BLaER1 (cell line): ENCODE measurements at regions not wholly inside any gene's neighbourhood (a gene's known extent, or its start where the extent isn't known, plus 50 kb on each side); places are given as distances from the start of the nearest gene placed in this dataset.
"Not testable (repeated sequence)": the region's sequence is repeated elsewhere in the genome, so short reads cannot be mapped to it uniquely, and the experiment has no call there.

Experiments
- H3K27ac ChIP-seq: shearing (Covaris generic); formaldehyde crosslinking; 2 replicates; pipeline ENCODE4 v1.8.1; 2022
- H3K27me3 ChIP-seq: shearing (Covaris generic); formaldehyde crosslinking; 2 replicates; pipeline ENCODE4 v1.8.1; 2022
- H3K36me3 ChIP-seq: shearing (Covaris generic); formaldehyde crosslinking; 2 replicates; pipeline ENCODE4 v1.8.1; 2022
- H3K4me1 ChIP-seq: shearing (Covaris generic); formaldehyde crosslinking; 2 replicates; pipeline ENCODE4 v1.8.1; 2022
- H3K4me2 ChIP-seq: shearing (Covaris generic); formaldehyde crosslinking; 2 replicates; pipeline ENCODE4 v1.8.1; 2022
- H3K4me3 ChIP-seq: shearing (Covaris generic); formaldehyde crosslinking; 2 replicates; pipeline ENCODE4 v1.8.1; 2022
- H3K9ac ChIP-seq: shearing (Covaris generic); formaldehyde crosslinking; 2 replicates; pipeline ENCODE4 v1.8.1; 2022
- H3K9me3 ChIP-seq: shearing (Covaris generic); formaldehyde crosslinking; 2 replicates; pipeline ENCODE4 v1.8.1; 2022
- H4K20me1 ChIP-seq: shearing (Covaris generic); formaldehyde crosslinking; 2 replicates; pipeline ENCODE4 v1.8.1; 2022
- Cebpa-rat ChIP-seq: shearing (Covaris generic); IDR thresholded peaks from 2 replicates; pipeline ENCODE4 v1.8.1; 2022

GRCh38 chr4:175308236-175308635, 390.1 kb downstream of the ADAM29 start:
- H3K4me2 ChIP-seq: no peak overlapping the region

GRCh38 chr4:175309041-175309440, 390.9 kb downstream of the ADAM29 start:
- no peak for TF ChIP-seq Cebpa-rat
- Histone ChIP-seq H3K9me3 (no peaks in the 10 kb centered on the region), H3K27ac (no peak overlapping the region), H3K27me3 (no peaks in the 10 kb centered on the region), H3K4me2 (no peak overlapping the region), H3K36me3 (no peaks in the 10 kb centered on the region), H3K4me3 (no peak overlapping the region), H3K4me1 (no peaks in the 10 kb centered on the region), H3K9ac (no peak overlapping the region), H4K20me1 (no peaks in the 10 kb centered on the region)

More at GRCh38 chr4:175308236-175308635, 390.1 kb downstream of the ADAM29 start:
- H3K36me3 ChIP-seq: no peaks in the 10 kb centered on the region
- no peaks in the 10 kb centered on the region for H3K4me1 ChIP-seq
- no peaks in the 10 kb centered on the region for H3K27me3 ChIP-seq
- no peaks in the 10 kb centered on the region for H4K20me1 ChIP-seq
- H3K27ac ChIP-seq: no peak overlapping the region
- H3K4me3 ChIP-seq: no peak overlapping the region
- no peaks in the 10 kb centered on the region for H3K9me3 ChIP-seq
- H3K9ac ChIP-seq: no peak overlapping the region
- no peak for TF ChIP-seq Cebpa-rat

GRCh38 chr4:175325230-175325629, 407.1 kb downstream of the ADAM29 start:
- Histone ChIP-seq H3K27me3 (no peaks in the 10 kb centered on the region), H4K20me1 (no peaks in the 10 kb centered on the region), H3K4me1 (no peaks in the 10 kb centered on the region), H3K4me3 (no peak overlapping the region), H3K27ac (no peak overlapping the region), H3K4me2 (no peak overlapping the region), H3K9ac (no peak overlapping the region), H3K9me3 (no peaks in the 10 kb centered on the region), H3K36me3 (no peaks in the 10 kb centered on the region)
- no peak for TF ChIP-seq Cebpa-rat

- H3K4me1 ChIP-seq: no peaks in the 10 kb centered on the region
- no peak overlapping the region for H3K9ac ChIP-seq
- H3K4me2 ChIP-seq: no peak overlapping the region
- no peak overlapping the region for H3K27ac ChIP-seq
- no peaks in the 10 kb centered on the region for H3K9me3 ChIP-seq
- no peaks in the 10 kb centered on the region for H3K27me3 ChIP-seq
- H4K20me1 ChIP-seq: no peaks in the 10 kb centered on the region
- no peak overlapping the region for H3K4me3 ChIP-seq
- no peaks in the 10 kb centered on the region for H3K36me3 ChIP-seq
- TF ChIP-seq Cebpa-rat: no peak
Measured at GRCh38 chr4:175326796-175327195, 408.6 kb downstream of the ADAM29 start.

GRCh38 chr4:175330236-175330635, 412.1 kb downstream of the ADAM29 start:
- Histone ChIP-seq H3K4me3 (no peak overlapping the region), H3K9ac (no peak overlapping the region), H4K20me1 (no peaks in the 10 kb centered on the region), H3K9me3 (no peaks in the 10 kb centered on the region), H3K27ac (no peak overlapping the region), H3K27me3 (no peaks in the 10 kb centered on the region), H3K4me2 (no peak overlapping the region), H3K36me3 (no peaks in the 10 kb centered on the region), H3K4me1 (no peaks in the 10 kb centered on the region)
- no peak for TF ChIP-seq Cebpa-rat

- Histone ChIP-seq H3K36me3 (no peaks in the 10 kb centered on the region), H3K4me3 (no peak overlapping the region), H3K4me1 (no peaks in the 10 kb centered on the region), H3K9ac (no peak overlapping the region), H3K27me3 (no peaks in the 10 kb centered on the region), H4K20me1 (no peaks in the 10 kb centered on the region), H3K27ac (no peak overlapping the region), H3K4me2 (no peak overlapping the region), H3K9me3 (no peaks in the 10 kb centered on the region)
- TF ChIP-seq Cebpa-rat: no peak
Measured at GRCh38 chr4:175330652-175331051, 412.5 kb downstream of the ADAM29 start.

GRCh38 chr4:175335331-175335730, 417.2 kb downstream of the ADAM29 start:
- Histone ChIP-seq H3K36me3 (no peaks in the 10 kb centered on the region), H3K9ac (no peak overlapping the region), H3K4me2 (no peak overlapping the region), H3K9me3 (no peaks in the 10 kb centered on the region), H3K27ac (no peak overlapping the region), H3K27me3 (no peaks in the 10 kb centered on the region), H4K20me1 (no peaks in the 10 kb centered on the region), H3K4me1 (no peaks in the 10 kb centered on the region), H3K4me3 (no peak overlapping the region)
- no peak for TF ChIP-seq Cebpa-rat

- not testable (repeated sequence) for H3K4me1 ChIP-seq, H3K9ac ChIP-seq, H3K4me3 ChIP-seq, H3K27ac ChIP-seq, H3K4me2 ChIP-seq, H3K9me3 ChIP-seq, H3K27me3 ChIP-seq, H3K36me3 ChIP-seq, H4K20me1 ChIP-seq
Measured at GRCh38 chr4:175336570-175336969, 418.4 kb downstream of the ADAM29 start.

- H3K9me3 ChIP-seq: peaks cover 7% of the 10 kb centered on the region
- H3K4me3 ChIP-seq: no peak overlapping the region
- H3K27ac ChIP-seq: no peak overlapping the region
- H3K4me2 ChIP-seq: no peak overlapping the region
- no peaks in the 10 kb centered on the region for H3K4me1 ChIP-seq
- TF ChIP-seq Cebpa-rat: no peak
- H3K36me3 ChIP-seq: no peaks in the 10 kb centered on the region
- no peaks in the 10 kb centered on the region for H3K27me3 ChIP-seq
- H4K20me1 ChIP-seq: no peaks in the 10 kb centered on the region
- H3K9ac ChIP-seq: no peak overlapping the region
Measured at GRCh38 chr4:175339100-175339707, 421.0 kb downstream of the ADAM29 start.

- peaks cover 13% of the 10 kb centered on the region for H3K9me3 ChIP-seq
- TF ChIP-seq Cebpa-rat: no peak
- H3K4me2 ChIP-seq: no peak overlapping the region
Measured at GRCh38 chr4:175341203-175341755, 423.1 kb downstream of the ADAM29 start.

GRCh38 chr4:175346376-175346775, 428.2 kb downstream of the ADAM29 start:
- Histone ChIP-seq H3K4me2 (no peak overlapping the region), H3K4me1 (peaks cover 4% of the 10 kb centered on the region), H3K4me3 (no peak overlapping the region), H3K9ac (no peak overlapping the region), H3K27ac (no peak overlapping the region), H3K9me3 (peaks cover 13% of the 10 kb centered on the region), H3K27me3 (no peaks in the 10 kb centered on the region), H4K20me1 (no peaks in the 10 kb centered on the region), H3K36me3 (no peaks in the 10 kb centered on the region)
- no peak for TF ChIP-seq Cebpa-rat

More at GRCh38 chr4:175341203-175341755, 423.1 kb downstream of the ADAM29 start:
- Histone ChIP-seq H3K9ac (no peak overlapping the region), H3K4me1 (no peaks in the 10 kb centered on the region), H3K36me3 (no peaks in the 10 kb centered on the region), H4K20me1 (no peaks in the 10 kb centered on the region), H3K27me3 (no peaks in the 10 kb centered on the region), H3K27ac (no peak overlapping the region), H3K4me3 (no peak overlapping the region)
